ENCODE measurements at regions not wholly inside any gene's neighbourhood (a gene's known extent, or its start where the extent isn't known, plus 50 kb on each side); places are given as distances from the start of the nearest gene placed in this dataset.

DNA sequence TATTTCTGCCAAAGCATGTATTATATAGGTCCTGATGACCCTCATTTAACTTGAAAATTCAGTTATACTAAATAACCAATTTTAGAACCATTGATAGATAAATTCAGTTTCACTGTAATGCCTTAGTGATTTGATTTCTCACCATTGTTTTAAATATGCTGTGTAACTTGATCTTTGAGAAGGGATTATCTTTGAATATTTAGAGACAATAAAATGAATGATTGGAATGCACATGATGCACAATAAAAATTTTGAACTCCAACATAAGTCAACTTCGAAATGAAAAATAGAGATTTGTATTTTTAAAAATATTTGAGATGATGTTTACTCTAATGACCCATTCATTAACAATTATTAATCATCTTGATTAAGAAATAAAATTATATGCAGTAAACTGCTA, 654.5 kb downstream of the OLFM4 start (continued):
- TF ChIP-seq, protein P1, sequence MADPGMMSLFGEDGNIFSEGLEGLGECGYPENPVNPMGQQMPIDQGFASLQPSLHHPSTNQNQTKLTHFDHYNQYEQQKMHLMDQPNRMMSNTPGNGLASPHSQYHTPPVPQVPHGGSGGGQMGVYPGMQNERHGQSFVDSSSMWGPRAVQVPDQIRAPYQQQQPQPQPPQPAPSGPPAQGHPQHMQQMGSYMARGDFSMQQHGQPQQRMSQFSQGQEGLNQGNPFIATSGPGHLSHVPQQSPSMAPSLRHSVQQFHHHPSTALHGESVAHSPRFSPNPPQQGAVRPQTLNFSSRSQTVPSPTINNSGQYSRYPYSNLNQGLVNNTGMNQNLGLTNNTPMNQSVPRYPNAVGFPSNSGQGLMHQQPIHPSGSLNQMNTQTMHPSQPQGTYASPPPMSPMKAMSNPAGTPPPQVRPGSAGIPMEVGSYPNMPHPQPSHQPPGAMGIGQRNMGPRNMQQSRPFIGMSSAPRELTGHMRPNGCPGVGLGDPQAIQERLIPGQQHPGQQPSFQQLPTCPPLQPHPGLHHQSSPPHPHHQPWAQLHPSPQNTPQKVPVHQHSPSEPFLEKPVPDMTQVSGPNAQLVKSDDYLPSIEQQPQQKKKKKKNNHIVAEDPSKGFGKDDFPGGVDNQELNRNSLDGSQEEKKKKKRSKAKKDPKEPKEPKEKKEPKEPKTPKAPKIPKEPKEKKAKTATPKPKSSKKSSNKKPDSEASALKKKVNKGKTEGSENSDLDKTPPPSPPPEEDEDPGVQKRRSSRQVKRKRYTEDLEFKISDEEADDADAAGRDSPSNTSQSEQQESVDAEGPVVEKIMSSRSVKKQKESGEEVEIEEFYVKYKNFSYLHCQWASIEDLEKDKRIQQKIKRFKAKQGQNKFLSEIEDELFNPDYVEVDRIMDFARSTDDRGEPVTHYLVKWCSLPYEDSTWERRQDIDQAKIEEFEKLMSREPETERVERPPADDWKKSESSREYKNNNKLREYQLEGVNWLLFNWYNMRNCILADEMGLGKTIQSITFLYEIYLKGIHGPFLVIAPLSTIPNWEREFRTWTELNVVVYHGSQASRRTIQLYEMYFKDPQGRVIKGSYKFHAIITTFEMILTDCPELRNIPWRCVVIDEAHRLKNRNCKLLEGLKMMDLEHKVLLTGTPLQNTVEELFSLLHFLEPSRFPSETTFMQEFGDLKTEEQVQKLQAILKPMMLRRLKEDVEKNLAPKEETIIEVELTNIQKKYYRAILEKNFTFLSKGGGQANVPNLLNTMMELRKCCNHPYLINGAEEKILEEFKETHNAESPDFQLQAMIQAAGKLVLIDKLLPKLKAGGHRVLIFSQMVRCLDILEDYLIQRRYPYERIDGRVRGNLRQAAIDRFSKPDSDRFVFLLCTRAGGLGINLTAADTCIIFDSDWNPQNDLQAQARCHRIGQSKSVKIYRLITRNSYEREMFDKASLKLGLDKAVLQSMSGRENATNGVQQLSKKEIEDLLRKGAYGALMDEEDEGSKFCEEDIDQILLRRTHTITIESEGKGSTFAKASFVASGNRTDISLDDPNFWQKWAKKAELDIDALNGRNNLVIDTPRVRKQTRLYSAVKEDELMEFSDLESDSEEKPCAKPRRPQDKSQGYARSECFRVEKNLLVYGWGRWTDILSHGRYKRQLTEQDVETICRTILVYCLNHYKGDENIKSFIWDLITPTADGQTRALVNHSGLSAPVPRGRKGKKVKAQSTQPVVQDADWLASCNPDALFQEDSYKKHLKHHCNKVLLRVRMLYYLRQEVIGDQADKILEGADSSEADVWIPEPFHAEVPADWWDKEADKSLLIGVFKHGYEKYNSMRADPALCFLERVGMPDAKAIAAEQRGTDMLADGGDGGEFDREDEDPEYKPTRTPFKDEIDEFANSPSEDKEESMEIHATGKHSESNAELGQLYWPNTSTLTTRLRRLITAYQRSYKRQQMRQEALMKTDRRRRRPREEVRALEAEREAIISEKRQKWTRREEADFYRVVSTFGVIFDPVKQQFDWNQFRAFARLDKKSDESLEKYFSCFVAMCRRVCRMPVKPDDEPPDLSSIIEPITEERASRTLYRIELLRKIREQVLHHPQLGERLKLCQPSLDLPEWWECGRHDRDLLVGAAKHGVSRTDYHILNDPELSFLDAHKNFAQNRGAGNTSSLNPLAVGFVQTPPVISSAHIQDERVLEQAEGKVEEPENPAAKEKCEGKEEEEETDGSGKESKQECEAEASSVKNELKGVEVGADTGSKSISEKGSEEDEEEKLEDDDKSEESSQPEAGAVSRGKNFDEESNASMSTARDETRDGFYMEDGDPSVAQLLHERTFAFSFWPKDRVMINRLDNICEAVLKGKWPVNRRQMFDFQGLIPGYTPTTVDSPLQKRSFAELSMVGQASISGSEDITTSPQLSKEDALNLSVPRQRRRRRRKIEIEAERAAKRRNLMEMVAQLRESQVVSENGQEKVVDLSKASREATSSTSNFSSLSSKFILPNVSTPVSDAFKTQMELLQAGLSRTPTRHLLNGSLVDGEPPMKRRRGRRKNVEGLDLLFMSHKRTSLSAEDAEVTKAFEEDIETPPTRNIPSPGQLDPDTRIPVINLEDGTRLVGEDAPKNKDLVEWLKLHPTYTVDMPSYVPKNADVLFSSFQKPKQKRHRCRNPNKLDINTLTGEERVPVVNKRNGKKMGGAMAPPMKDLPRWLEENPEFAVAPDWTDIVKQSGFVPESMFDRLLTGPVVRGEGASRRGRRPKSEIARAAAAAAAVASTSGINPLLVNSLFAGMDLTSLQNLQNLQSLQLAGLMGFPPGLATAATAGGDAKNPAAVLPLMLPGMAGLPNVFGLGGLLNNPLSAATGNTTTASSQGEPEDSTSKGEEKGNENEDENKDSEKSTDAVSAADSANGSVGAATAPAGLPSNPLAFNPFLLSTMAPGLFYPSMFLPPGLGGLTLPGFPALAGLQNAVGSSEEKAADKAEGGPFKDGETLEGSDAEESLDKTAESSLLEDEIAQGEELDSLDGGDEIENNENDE (IDR thresholded peaks at IDR 0.05; ENCODE audit: insufficient replicate concordance, low read length): no peak
- TF ChIP-seq YY1 (IDR thresholded peaks at IDR 0.05; ENCODE audit: low read depth, low read length) (no peak), KDM4A (IDR thresholded peaks at IDR 0.05; ENCODE audit: low read depth, low read length, severe bottlenecking) (no peak), POU5F1 (IDR thresholded peaks at IDR 0.05; ENCODE audit: low read depth, low read length) (no peak), ZNF274 (IDR thresholded peaks at IDR 0.05; ENCODE audit: borderline replicate concordance, extremely low read depth, low read length) (no peak)
